ENCODE measurements at regions not wholly inside any gene's neighbourhood (a gene's known extent, or its start where the extent isn't known, plus 50 kb on each side); places are given as distances from the start of the nearest gene placed in this dataset.

DNA sequence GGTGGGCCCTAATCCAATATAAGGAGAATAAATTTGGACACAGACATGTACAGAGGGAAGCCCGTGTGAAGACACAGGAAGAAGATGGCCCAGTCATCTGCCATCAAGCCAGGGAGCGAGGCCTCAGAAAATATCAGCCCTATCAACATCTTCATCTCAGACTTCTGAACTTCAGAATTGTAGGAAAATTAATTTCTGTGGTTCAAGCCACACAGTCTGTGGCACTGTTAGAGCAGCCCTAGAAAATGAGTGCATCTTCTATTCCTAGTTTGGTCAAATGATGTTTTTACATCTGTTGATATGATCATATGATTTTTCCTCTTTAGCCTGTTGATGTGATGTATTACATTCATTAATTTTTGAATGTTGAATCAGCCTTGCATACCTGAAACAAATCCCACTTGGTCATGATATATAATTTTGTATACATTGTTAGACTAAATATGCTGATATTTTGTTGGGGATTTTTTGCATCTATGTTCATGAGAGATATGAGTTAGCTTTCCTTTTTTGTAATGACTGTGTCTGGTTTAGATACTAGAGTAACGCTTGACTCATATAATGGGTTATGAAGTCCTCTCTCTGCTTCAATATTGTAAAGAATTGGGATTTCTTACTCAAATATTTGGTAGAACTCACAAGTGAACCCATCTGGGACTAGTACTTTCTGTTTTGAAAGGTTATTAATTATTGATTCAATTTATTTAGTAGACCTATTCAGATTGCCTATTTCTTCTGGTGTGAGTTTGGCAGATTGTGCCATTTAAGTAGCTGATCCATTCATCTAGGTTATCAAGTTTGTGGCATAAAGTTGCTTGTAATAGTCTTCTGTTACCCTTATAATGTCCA, 451.4 kb downstream of the EIPR1 start:
- no peaks in the 10 kb centered on the region for H3K27me3 ChIP-seq
- DNase-seq (no peak), ATAC-seq (no peak)
- H3K9me3 ChIP-seq = no peaks in the 10 kb centered on the region
- no peak overlapping the region for H3K4me3 ChIP-seq
- no peak overlapping the region for H3K27ac ChIP-seq
- TF ChIP-seq, protein P1, sequence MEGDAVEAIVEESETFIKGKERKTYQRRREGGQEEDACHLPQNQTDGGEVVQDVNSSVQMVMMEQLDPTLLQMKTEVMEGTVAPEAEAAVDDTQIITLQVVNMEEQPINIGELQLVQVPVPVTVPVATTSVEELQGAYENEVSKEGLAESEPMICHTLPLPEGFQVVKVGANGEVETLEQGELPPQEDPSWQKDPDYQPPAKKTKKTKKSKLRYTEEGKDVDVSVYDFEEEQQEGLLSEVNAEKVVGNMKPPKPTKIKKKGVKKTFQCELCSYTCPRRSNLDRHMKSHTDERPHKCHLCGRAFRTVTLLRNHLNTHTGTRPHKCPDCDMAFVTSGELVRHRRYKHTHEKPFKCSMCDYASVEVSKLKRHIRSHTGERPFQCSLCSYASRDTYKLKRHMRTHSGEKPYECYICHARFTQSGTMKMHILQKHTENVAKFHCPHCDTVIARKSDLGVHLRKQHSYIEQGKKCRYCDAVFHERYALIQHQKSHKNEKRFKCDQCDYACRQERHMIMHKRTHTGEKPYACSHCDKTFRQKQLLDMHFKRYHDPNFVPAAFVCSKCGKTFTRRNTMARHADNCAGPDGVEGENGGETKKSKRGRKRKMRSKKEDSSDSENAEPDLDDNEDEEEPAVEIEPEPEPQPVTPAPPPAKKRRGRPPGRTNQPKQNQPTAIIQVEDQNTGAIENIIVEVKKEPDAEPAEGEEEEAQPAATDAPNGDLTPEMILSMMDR (IDR thresholded peaks at IDR 0.05) = no peak
- intact Hi-C loops (cut with DNase I) = no loop called here
- no peaks in the 10 kb centered on the region for H3K36me3 ChIP-seq
- H3K4me1 ChIP-seq = no peaks in the 10 kb centered on the region

DNA sequence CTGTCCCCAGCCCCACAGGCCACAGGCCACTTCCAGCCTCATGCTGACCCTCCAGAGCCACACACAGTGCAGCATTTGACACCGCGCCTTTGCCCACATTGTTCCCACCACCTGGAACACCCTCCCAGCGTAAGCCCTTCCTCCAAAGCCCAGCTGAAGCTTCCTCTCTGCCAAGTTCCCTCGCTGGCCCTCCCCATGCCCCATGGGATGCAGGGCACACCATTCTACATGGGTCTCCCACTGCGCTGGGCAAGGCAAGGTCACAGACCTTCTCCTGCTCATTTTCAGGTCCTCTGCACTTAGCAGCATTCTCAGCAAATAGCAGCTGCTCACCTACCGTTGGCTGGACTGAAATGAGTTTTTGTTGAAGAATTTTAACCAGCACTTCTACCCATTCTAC, 455.5 kb downstream of the EIPR1 start:
- no peak for DNase-seq

GRCh38 chr2:2921011-2921720, 456.5 kb downstream of the EIPR1 start:
- TF ChIP-seq, protein P1 (IDR thresholded peaks at IDR 0.05) = no peak
- H3K9me3 ChIP-seq = no peaks in the 10 kb centered on the region
- no peak overlapping the region for H3K27ac ChIP-seq
- ATAC-seq (no peak), DNase-seq (no peak)
- no peak overlapping the region for H3K4me3 ChIP-seq
- no peaks in the 10 kb centered on the region for H3K36me3 ChIP-seq
- no peaks in the 10 kb centered on the region for H3K27me3 ChIP-seq
- H3K4me1 ChIP-seq = no peaks in the 10 kb centered on the region
- intact Hi-C loops (cut with DNase I) = no loop called here

More for the DNA sequence above, 455.5 kb downstream of the EIPR1 start:
- ATAC-seq = no peak
- no peaks in the 10 kb centered on the region for H3K27me3 ChIP-seq
- intact Hi-C loops (cut with DNase I) = no loop called here
- H3K4me1 ChIP-seq = no peaks in the 10 kb centered on the region
- no peaks in the 10 kb centered on the region for H3K36me3 ChIP-seq
- H3K9me3 ChIP-seq = no peaks in the 10 kb centered on the region
- H3K27ac ChIP-seq = no peak overlapping the region
- TF ChIP-seq, protein P1 (IDR thresholded peaks at IDR 0.05) = no peak
- H3K4me3 ChIP-seq = no peak overlapping the region

GRCh38 chr2:2919574-2920365, 457.8 kb downstream of the EIPR1 start:
- intact Hi-C loops (cut with DNase I) = no loop called here
- H3K9me3 ChIP-seq = no peaks in the 10 kb centered on the region
- no peak for ATAC-seq
- no peaks in the 10 kb centered on the region for H3K4me1 ChIP-seq
- DNase-seq = no peak
- H3K27ac ChIP-seq = no peak overlapping the region
- no peaks in the 10 kb centered on the region for H3K27me3 ChIP-seq
- TF ChIP-seq, protein P1 (IDR thresholded peaks at IDR 0.05) = no peak
- no peak overlapping the region for H3K4me3 ChIP-seq
- no peaks in the 10 kb centered on the region for H3K36me3 ChIP-seq

- H3K36me3 ChIP-seq = no peaks in the 10 kb centered on the region
- DNase-seq (no peak), ATAC-seq (no peak)
- TF ChIP-seq, protein P1 (IDR thresholded peaks at IDR 0.05) = no peak
- H3K27ac ChIP-seq = no peak overlapping the region
- no peaks in the 10 kb centered on the region for H3K9me3 ChIP-seq
- H3K4me3 ChIP-seq = no peak overlapping the region
- intact Hi-C loops (cut with DNase I) = no loop called here
- no peaks in the 10 kb centered on the region for H3K4me1 ChIP-seq
- H3K27me3 ChIP-seq = no peaks in the 10 kb centered on the region
Observed at GRCh38 chr2:2919026-2919425, 458.6 kb downstream of the EIPR1 start.

Measured in upper lobe of right lung (tissue), 1 donor.